IPS DF 4.7 (cell line): ENCODE measurements at regions not wholly inside any gene's neighbourhood (a gene's known extent, or its start where the extent isn't known, plus 50 kb on each side); places are given as distances from the start of the nearest gene placed in this dataset.
"Not testable (repeated sequence)": the region's sequence is repeated elsewhere in the genome, so short reads cannot be mapped to it uniquely, and the experiment has no call there.

ENCODE experiments used
- DNase-seq: peaks from one replicate; pipeline ENCODE4 v3.0.0-alpha.2; 2013; ENCODE audit warnings: low spot score; ENCODE audit errors: extremely low read depth

DNA sequence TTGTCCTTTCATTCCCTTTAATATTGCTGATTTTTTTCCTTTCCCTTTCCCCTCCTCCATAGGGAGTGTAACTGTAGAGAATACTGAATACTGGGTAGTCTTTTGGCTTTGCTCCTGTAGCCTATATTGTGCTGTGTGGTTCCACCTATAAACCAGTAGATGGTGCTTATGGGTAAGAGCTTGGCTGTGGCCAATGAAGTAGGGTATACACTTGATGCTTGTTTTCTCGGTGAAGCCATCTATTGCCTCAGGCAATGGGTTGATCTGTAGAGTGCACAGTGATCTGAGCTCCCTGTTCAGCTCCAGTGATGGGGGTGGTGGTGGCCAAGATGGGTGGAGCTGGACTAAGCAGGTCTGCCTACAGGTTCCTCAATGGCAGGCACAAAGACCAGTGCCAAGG lies 203.3 kb upstream of the IMPG1 start:
- DNase-seq: no peak

DNA sequence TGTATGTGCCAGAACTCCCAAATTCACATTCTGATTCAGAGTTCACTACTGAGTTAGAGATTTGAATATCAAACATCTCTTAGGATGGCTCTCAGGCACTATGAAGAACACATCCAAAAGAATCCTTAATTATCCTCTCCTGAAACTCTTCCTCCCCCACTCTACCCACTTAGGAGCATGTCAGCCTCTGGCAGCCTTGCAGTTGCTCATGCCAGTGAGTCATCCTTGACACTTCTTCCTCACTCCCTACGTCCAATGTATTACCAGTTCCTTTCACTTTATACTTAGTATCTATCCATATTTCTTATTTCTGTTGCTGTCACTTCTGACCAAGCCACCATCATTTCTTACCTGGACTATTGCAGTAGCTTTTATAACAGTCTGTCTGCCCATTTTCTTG lies 192.0 kb upstream of the IMPG1 start:
- no peak for DNase-seq

DNA sequence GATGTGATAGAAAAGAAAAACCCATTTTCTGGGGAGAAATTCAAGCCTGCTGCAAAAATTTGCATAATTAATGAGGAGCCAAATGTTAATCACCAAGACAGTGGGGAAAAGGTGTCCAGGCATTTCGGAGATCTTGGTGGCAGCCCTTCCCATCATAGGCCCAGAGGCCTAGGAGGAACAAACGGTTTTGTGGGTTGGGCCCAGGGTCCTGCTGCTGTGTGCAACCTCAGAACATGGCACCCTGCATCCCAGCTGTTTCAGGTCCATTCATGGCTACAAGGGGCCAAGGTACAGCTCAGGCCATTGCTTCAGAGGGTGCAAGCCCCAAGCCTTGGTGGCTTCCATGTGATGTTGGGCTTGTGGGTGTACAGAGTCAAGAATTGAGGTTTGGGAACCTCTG lies 189.8 kb upstream of the IMPG1 start:
- DNase-seq: no peak

DNA sequence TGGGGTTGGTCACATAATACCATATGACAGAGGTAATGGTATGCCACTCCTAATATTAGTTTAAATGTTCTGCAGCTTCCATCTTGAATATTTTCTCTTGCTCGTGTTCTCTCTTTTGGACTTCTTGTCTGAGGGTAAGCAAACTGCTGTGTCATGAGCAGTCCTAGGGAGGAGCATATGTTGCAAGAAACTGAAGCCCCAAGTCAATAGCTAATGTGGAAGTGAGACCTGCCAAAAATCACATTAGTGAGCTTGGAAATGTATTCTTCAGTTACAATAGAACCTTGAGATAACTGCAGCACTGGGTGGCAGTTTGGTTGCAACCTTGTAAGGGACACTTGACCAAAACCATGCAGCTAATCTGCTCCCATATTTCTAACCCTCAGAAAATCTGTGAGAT lies 178.2 kb upstream of the IMPG1 start:
- no peak for DNase-seq

DNA sequence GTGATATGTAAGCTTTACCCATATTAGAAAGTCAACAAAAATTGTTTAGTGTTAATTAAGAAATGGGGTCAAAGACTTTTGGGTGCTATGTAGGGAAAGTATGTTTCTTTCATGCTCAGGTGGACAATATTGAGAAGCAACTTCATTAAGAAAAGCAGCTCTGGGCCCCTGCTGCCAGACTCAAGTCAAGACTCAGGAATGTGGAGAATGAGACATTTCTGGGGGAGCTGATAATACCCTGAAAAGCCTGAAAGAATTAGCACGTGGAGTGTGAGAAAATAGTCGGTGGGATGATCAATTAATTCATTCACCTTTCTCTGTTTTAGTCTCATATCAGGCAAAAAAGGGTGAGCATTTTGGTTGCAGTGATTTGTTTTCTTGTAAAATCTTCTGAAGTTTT lies 175.1 kb upstream of the IMPG1 start:
- no peak for DNase-seq

DNA sequence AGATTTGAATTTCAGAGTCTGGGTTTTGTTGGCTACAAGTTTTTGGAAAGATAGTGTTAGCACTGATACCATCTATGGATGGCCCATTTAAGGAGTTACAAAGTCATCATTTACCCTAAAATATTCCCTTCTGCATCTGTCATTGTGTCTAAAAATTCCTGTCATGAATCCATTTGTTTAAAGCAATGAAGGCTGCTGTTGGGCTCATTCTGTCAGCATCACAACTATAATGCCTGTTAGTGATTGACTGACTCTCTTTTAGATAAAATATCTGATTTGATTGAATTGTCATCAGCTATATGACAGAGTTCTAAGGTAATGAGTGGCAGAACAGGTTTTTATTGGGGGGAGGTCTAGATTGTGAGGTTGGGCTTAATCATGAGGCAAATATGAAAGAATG lies 167.6 kb upstream of the IMPG1 start:
- DNase-seq: no peak

DNA sequence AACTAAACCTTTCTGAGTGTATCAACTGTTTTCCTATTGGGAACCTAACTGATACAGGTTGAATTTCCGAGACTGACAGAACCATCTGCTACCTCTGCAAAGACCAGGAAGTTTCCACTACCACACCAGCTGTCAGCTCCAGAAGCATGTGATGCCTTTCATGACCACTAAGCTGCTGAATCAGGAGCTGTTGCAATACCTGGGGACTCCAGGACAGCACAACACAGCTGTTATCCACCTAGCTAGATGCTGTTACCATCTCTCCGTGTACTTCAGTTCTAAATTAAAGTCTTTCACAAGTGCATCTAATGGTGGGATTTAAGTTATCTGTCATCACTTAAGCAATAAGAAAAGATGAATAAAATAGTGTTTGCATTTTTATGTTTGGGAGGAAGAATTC lies 158.2 kb upstream of the IMPG1 start:
- DNase-seq: peak; percentile 14

DNA sequence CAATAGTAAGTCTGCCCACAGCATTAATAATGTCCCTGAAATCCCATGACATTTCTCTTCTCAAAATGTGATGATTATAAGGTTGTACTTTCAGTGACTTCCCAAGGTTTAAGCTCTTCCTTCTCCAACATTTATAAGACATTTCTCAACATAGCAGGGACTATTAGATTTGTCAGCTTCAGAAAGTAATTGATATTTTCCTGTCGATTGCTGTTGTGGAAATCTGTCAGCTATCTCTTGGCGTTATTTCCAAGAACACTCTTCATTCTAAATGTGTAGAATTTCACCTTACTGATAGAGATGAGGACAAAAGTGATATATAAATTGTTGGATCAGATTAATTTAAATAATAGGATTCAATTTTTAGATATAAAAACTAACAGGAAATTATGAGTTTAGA lies 149.7 kb upstream of the IMPG1 start:
- no peak for DNase-seq

DNA sequence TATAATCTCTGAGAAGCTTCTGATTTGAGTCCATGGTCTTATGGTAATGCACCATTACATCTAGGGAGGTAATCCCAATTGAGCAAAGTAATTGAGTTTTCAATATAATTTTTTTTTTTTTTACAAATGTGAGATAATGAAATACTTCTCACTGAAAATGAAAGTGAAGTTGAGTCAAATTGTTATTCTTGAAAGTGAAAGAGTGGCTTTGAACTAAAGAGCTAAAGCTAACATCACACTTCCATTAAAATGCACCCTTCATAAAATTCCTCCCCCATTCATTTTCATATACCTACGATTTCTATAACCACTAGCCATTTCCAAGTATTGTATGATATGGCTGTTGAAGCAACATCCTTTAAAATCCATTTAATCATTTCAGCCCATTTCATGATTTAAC lies 149.1 kb upstream of the IMPG1 start:
- DNase-seq: no peak

DNA sequence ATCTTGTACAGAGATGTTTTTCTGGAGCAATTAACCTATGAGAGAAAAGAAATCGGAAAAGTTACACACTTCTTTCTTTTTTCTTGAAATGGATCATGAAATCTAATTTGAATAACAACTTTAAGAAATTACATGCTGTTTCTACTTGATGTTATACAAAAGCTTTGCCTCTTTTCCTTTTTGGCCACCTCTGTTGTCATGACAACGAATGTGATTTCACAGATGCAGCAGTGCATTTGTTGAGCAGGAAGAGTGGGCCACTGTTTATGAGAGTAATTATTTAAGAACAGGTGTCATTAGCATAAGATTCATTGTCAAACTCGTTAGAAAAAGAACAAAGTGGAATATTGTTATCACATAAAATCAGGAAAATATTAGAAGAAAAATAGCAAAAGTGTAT lies 148.3 kb upstream of the IMPG1 start:
- DNase-seq: no peak

DNA sequence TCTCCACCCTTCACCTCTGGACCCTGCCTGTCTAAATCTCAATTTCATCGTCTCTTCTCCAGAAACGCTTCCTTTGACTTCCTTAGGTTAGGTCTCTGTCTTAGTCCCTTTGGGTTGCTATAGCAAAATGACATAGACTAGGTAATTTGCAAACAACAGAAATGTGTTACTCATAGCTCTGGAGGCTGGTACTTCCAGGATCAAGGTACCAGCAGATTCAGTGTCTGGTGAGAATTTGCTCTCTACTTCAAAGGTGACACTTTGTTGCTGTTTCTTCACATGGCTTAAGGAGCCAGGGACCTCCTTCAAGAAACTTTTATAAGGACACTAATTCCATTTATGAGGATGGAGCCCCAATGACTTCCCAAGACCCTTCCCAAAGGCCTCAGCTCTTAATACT lies 145.1 kb upstream of the IMPG1 start:
- DNase-seq: no peak

DNA sequence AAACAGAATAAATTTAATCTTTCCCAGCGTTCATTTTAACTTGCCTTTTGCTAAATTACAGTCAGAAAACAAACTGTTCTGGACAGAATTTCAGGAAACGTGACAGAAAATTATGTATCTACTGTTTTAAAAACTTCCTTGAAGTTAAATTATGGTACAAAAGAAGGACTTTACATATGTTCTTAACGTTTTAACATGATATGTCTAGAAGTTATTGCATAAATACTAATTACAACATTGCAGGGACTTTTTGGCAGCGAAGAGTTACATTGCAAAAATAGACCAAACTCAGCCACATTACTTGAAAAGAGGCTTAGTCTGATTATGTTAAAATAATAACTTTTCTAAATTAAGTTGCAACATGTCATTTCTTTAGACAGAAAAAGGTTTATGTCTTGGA lies 142.1 kb upstream of the IMPG1 start:
- DNase-seq: no peak

DNA sequence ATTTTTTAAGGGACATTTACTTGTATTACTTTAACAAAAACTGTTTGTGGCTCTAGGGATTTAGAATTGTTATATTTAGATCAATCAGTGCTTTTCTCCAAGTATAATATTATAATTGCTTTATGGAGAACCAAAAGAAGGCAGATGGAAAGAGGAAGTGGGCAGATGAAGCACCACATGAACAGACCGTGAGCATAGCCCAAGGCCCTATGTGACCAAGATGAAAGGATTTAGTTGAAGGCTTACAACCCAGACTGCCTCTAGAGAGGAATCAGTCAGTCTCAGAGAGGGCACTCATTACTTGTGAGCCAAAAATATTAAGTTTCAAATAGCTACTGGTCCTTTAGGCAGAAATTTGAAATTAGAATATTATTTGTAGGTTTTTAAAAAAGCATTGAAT lies 102.3 kb upstream of the IMPG1 start:
- no peak for DNase-seq

DNA sequence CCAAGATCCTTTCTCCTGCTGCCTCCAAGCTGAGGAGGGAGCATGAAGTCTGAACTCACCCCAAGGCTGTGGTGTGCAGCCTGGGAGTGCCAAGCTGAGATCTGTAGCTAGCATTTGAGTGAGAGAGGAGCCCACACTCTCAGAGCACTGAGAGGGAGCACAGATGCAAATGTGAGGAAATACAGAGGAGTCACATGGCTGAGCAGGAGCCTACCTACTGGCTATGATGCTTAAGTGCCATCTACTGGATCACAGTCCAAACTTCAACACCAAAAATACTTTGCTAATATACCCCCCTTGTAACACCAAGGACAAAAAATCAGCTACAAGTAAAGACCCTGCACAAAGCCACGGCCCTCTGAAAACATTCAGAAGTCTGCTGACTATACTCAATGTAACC lies 94.4 kb upstream of the IMPG1 start:
- DNase-seq: no peak

DNA sequence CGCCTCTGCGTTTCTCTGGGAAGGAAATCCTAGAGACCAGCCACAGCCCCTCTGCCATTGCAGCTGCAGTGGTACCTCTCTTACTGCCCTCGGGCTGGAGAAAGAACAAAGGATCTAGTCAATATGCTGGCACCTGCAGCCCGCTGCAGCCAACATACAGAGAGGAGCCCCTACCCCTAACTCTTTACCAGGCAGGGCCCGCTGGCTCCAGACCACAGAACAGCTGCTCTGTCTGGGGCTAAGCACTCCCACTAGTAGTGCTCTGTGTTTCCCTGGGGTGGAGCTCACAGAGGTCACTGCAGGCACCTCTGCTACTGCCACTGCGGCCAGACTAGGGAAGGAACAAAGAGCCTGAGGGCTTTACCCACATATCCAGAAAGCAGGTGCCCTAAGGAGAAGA lies 93.8 kb upstream of the IMPG1 start:
- no peak for DNase-seq

DNA sequence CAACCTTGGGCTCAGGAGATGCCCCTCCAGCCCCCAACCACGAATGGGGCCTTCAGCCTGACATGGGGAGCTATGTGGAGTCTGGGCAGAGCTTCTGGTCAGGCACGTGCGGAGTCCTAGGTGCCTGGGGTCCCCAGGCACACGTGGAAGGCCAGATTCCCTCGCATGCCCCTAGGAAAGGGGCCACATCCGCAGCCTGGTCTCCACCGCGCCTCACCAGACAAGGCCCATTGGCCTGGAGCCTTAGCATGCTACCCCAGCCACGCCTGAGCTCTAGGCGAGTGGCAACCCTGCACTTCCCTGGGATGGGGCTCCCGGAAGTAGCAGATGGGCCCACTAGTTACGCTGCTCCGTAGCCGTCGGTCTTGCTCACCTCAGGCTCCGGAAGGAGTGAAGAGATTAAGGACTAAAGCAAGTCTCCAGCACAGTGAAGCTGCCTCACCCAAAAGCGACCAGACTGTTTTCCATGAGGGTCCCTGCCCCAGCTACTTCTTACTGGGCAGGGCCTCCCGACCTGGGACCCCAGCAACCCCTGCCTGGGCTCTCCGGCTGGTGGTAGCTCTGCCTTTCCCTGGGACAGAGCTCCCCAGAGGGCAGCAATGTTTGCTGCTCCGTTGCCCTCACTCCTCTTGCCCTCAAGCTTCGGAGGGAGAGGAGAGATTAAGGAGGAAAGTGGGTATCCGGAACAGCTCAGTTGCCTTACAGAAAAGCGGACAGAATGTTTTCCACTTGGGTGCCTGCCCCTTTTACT lies 93.2 kb upstream of the IMPG1 start:
- no peak for DNase-seq

DNA sequence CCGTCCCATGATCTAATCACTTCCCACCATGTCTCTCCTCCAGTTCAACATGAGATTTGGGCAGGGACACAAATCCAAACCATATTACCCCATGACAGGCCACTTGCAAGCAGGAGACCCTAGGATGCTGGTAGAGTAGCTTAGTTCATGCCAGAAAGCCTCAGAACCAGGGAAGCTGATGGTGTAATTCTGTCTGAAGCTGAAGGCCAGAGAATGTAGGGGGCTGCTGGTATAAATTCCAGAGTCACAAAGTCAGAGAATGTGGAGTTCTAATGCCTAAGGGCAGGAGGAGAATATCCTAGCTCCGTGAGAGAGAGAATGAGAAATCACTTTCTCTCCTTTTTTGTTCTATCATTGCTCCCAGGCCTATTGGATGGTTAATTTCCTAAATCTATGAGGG lies 90.3 kb upstream of the IMPG1 start:
- DNase-seq: no peak

DNA sequence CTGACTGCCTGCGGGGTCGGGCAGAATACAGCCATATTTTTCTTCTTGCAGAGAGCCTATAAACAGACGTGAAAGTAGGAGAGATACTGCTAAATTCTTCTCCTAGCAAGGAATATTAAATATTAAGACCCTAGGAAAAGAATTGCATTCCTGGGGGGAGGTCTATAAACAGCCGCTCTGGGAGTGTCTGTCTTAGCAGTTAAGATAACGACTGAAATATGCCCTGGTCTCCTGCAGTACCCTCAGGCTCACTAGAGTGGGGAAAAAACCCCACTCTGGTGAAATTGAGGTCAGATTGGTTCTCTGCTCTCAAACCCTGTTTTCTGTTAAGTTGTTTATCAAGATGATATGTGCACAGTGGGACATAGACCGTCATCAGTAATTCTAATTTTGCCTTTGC lies 85.3 kb upstream of the IMPG1 start:
- DNase-seq: not testable (repeated sequence)

DNA sequence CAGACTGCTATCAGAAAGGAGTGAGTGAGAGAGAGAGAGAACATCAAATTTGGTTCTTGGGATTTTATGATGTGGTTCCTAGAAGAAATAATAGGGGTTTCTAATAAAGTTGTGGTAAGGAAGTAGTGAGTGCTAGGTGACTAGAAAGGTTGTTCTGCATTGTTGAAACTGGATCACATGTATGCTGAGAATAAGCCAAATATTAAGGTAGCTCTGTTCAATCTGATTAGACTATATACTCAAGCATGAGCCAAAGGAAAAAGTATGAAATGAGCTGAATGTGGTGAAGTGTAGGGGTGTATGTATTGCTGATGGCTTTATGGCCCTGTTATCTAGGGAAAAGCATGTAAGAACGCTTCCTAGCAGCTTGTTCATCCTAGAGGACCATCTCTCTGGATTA lies 63.0 kb upstream of the IMPG1 start:
- no peak for DNase-seq

DNA sequence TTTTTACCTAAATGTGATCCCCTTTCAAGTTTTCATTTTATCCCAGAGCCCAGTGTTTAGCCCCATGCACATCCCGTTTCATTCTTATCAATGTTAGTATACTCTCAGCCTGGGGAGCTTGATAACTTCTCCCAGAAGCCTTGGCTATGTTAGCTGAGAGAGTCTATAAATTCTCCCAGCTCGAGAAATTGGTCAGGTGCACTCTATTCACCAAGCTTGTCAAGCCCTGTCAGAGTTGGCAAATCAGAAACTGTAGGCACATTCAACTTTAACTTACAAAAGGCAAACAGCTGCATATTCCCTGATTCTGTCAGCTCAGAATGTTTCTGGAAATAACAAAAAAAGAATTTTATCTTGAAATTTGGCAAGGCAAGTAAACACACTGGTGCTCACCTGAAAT lies 62.2 kb upstream of the IMPG1 start:
- no peak for DNase-seq

DNA sequence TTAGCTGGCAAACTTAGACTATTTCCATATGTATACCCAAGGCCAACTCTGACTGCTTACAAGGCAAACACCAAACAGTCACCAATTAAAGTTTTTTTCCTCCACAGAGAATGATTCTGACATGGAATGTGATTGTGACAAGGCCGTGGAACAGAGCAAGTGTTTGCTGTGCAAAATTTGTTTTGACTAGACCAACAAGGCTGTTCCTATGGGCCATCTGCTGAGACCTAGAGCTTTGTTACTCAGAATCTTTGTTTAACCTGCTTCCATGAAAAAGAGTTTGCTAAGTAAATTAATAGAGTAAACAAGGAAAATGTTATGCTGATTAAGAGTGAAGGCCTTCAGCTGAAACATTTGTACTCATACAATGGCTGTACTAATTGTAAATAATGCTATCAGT lies 51.6 kb upstream of the IMPG1 start:
- no peak for DNase-seq
